ENCODE measurements at regions not wholly inside any gene's neighbourhood (a gene's known extent, or its start where the extent isn't known, plus 50 kb on each side); places are given as distances from the start of the nearest gene placed in this dataset.
"Not testable (repeated sequence)": the region's sequence is repeated elsewhere in the genome, so short reads cannot be mapped to it uniquely, and the experiment has no call there.

GRCh38 chr7:27442455-27442854 is 199.9 kb downstream of the EVX1 start:
- Histone ChIP-seq H3K36me3 (ENCODE audit: control insufficient read depth in 5 of 5, insufficient read depth in 5 of 5, low read length in 5 of 5) (no peaks in the 10 kb centered on the region), H3K4me1 (ENCODE audit: control insufficient read depth in 5 of 5, insufficient read depth in 5 of 5, low read length in 5 of 5) (no peaks in the 10 kb centered on the region), H3K27me3 (ENCODE audit: control insufficient read depth in 5 of 5, insufficient read depth in 4 of 5, low read length in 5 of 5) (no peaks in the 10 kb centered on the region), H3K9me3 (ENCODE audit: control insufficient read depth in 5 of 5, low read length in 5 of 5) (no peaks in the 10 kb centered on the region), H3K27ac (ENCODE audit: low read depth, low read length) (no peak overlapping the region), H3K4me3 (ENCODE audit: low read depth in 1 of 5, low read length in 5 of 5) (no peak overlapping the region), H3K9ac (ENCODE audit: low read length in 5 of 5) (no peak overlapping the region)

DNA sequence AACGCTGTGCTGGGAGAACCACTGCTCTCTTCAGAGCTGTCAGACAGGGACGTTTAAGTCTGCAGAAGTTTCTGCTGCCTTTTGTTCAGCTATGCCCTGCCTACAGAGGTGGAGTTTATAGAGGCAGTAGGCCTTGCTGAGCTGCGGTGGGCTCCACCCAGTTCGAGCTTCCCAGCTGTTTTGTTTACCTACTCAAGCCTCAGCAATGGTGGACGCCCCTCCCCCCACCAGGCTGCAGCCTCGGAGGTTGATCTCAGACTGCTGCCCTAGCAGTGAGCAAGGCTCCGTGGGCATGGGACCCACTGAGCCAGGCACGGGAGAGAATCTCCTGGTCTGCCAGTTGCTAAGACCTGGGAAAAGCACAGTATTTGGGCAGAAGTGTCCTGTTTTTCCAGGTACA is 206.4 kb downstream of the EVX1 start:
- H3K36me3 ChIP-seq (ENCODE audit: control insufficient read depth in 5 of 5, insufficient read depth in 5 of 5, low read length in 5 of 5); H3K9me3 ChIP-seq (ENCODE audit: control insufficient read depth in 5 of 5, low read length in 5 of 5); H3K4me3 ChIP-seq (ENCODE audit: low read depth in 1 of 5, low read length in 5 of 5); H3K4me1 ChIP-seq (ENCODE audit: control insufficient read depth in 5 of 5, insufficient read depth in 5 of 5, low read length in 5 of 5); H3K27ac ChIP-seq (ENCODE audit: low read depth, low read length); H3K27me3 ChIP-seq (ENCODE audit: control insufficient read depth in 5 of 5, insufficient read depth in 4 of 5, low read length in 5 of 5); H3K9ac ChIP-seq (ENCODE audit: low read length in 5 of 5): not testable (repeated sequence)

- H3K4me1 ChIP-seq (ENCODE audit: control insufficient read depth in 5 of 5, insufficient read depth in 5 of 5, low read length in 5 of 5) = peaks cover 0 to 10% (median 6%) of the 10 kb centered on the region in 5 donors
- H3K36me3 ChIP-seq (ENCODE audit: control insufficient read depth in 5 of 5, insufficient read depth in 5 of 5, low read length in 5 of 5) = no peaks in the 10 kb centered on the region
- no peaks in the 10 kb centered on the region for H3K9me3 ChIP-seq (ENCODE audit: control insufficient read depth in 5 of 5, low read length in 5 of 5)
- no peaks in the 10 kb centered on the region for H3K27me3 ChIP-seq (ENCODE audit: control insufficient read depth in 5 of 5, insufficient read depth in 4 of 5, low read length in 5 of 5)
- no peak overlapping the region for H3K4me3 ChIP-seq (ENCODE audit: low read depth in 1 of 5, low read length in 5 of 5)
- no peak overlapping the region for H3K9ac ChIP-seq (ENCODE audit: low read length in 5 of 5)
- no peak overlapping the region for H3K27ac ChIP-seq (ENCODE audit: low read depth, low read length)
These were observed 208.8 kb downstream of the HIBADH start for GRCh38 chr7:27453702-27454405.

DNA sequence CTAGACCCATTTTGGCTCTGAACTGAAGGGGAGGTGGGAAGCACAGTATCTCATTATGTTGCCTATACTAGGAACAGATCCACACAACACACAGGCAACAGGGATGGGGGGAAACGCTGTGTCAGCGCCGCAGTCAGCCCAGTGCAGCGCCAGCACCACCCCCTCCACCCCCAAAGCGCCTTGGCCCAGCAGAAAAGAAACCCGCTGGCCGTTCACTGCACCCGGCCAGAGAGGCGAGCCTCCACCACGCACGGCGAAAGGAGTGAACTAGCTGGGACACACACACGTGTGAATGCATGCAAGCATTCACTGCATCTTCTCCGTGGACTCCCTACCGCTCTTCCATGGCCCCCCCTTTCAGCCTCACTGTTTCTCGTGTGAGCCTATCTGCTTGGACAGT is 205.6 kb downstream of the HIBADH start:
- peaks cover 2 to 21% (median 17%) of the 10 kb centered on the region in 5 donors for H3K4me1 ChIP-seq (ENCODE audit: control insufficient read depth in 5 of 5, insufficient read depth in 5 of 5, low read length in 5 of 5)
- not testable (repeated sequence) for H3K27ac ChIP-seq (ENCODE audit: low read depth, low read length); H3K36me3 ChIP-seq (ENCODE audit: control insufficient read depth in 5 of 5, insufficient read depth in 5 of 5, low read length in 5 of 5)

DNA sequence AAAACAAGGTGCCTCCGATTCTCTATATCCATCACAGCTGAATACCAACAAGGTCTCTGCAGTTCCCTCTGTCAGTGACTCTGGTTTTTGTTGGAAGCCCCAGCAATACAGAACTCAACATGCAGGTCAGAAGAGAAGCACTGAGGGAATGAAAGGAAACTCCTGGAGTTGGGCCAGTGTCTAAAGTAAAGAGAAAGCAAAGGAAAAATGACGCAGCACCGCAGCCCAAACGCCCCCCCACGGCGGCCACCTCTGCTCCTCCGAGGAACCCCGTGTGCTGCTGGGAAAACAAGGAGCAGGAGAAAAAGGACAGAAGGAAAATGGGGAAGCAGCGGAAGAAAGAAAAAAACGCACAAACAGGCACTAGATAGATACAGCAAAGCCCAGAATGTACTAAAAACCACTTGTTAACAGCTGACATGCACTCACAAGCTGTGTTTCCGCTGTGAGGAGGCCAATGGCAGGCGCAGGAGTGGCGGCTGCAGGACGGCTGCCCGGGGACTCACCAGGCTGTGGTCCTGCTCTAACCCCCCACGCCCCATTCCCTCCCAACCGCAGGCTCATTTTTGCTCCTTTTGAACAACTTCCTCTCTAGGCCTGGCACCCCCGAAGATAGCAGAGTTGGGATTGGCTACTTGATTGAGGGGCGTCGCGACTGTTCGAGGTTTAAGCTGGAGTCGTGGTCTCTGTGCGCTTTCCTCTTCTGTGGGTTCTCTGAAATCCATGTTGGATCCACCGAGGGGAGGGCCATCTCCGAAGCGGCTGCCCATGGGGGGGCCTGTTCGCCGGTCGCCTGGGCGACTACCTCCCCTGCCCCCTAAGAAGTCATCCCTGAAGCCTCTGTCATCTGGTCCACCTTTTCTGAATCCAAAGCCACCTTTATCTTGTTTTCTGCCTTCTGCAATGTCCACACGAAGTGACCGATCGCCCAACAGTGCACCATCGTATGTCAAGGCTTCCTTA is 204.8 kb downstream of the HIBADH start:
- H3K27ac ChIP-seq (ENCODE audit: low read depth, low read length); H3K36me3 ChIP-seq (ENCODE audit: control insufficient read depth in 5 of 5, insufficient read depth in 5 of 5, low read length in 5 of 5); H3K4me3 ChIP-seq (ENCODE audit: low read depth in 1 of 5, low read length in 5 of 5); H3K9me3 ChIP-seq (ENCODE audit: control insufficient read depth in 5 of 5, low read length in 5 of 5); H3K9ac ChIP-seq (ENCODE audit: low read length in 5 of 5); H3K27me3 ChIP-seq (ENCODE audit: control insufficient read depth in 5 of 5, insufficient read depth in 4 of 5, low read length in 5 of 5): not testable (repeated sequence)
- peaks cover 2 to 21% (median 17%) of the 10 kb centered on the region in 5 donors for H3K4me1 ChIP-seq (ENCODE audit: control insufficient read depth in 5 of 5, insufficient read depth in 5 of 5, low read length in 5 of 5)

More for the DNA sequence above, 205.6 kb downstream of the HIBADH start:
- not testable (repeated sequence) for H3K4me3 ChIP-seq (ENCODE audit: low read depth in 1 of 5, low read length in 5 of 5); H3K9me3 ChIP-seq (ENCODE audit: control insufficient read depth in 5 of 5, low read length in 5 of 5); H3K9ac ChIP-seq (ENCODE audit: low read length in 5 of 5); H3K27me3 ChIP-seq (ENCODE audit: control insufficient read depth in 5 of 5, insufficient read depth in 4 of 5, low read length in 5 of 5)

GRCh38 chr7:27459021-27459730 is 203.5 kb downstream of the HIBADH start:
- no peak overlapping the region for H3K9ac ChIP-seq (ENCODE audit: low read length in 5 of 5)
- H3K9me3 ChIP-seq (ENCODE audit: control insufficient read depth in 5 of 5, low read length in 5 of 5) = no peaks in the 10 kb centered on the region
- H3K4me1 ChIP-seq (ENCODE audit: control insufficient read depth in 5 of 5, insufficient read depth in 5 of 5, low read length in 5 of 5) = peaks cover 2 to 21% (median 18%) of the 10 kb centered on the region in 5 donors
- H3K4me3 ChIP-seq (ENCODE audit: low read depth in 1 of 5, low read length in 5 of 5) = peak overlapping the region in 1 of 5 donors; percentile 10
- H3K27ac ChIP-seq (ENCODE audit: low read depth, low read length) = no peak overlapping the region
- no peaks in the 10 kb centered on the region for H3K36me3 ChIP-seq (ENCODE audit: control insufficient read depth in 5 of 5, insufficient read depth in 5 of 5, low read length in 5 of 5)
- peaks cover 0 to 3% (median 0%) of the 10 kb centered on the region in 5 donors for H3K27me3 ChIP-seq (ENCODE audit: control insufficient read depth in 5 of 5, insufficient read depth in 4 of 5, low read length in 5 of 5)

- Histone ChIP-seq H3K4me1 (ENCODE audit: control insufficient read depth in 5 of 5, insufficient read depth in 5 of 5, low read length in 5 of 5) (peaks cover 2 to 20% (median 16%) of the 10 kb centered on the region in 5 donors), H3K27ac (ENCODE audit: low read depth, low read length) (no peak overlapping the region), H3K9ac (ENCODE audit: low read length in 5 of 5) (no peak overlapping the region), H3K4me3 (ENCODE audit: low read depth in 1 of 5, low read length in 5 of 5) (peak overlapping the region in 1 of 5 donors; percentile 10), H3K27me3 (ENCODE audit: control insufficient read depth in 5 of 5, insufficient read depth in 4 of 5, low read length in 5 of 5) (peaks cover 0 to 5% (median 0%) of the 10 kb centered on the region in 5 donors), H3K9me3 (ENCODE audit: control insufficient read depth in 5 of 5, low read length in 5 of 5) (no peaks in the 10 kb centered on the region), H3K36me3 (ENCODE audit: control insufficient read depth in 5 of 5, insufficient read depth in 5 of 5, low read length in 5 of 5) (no peaks in the 10 kb centered on the region)
These were observed 203.0 kb downstream of the HIBADH start for GRCh38 chr7:27459731-27460053.

DNA sequence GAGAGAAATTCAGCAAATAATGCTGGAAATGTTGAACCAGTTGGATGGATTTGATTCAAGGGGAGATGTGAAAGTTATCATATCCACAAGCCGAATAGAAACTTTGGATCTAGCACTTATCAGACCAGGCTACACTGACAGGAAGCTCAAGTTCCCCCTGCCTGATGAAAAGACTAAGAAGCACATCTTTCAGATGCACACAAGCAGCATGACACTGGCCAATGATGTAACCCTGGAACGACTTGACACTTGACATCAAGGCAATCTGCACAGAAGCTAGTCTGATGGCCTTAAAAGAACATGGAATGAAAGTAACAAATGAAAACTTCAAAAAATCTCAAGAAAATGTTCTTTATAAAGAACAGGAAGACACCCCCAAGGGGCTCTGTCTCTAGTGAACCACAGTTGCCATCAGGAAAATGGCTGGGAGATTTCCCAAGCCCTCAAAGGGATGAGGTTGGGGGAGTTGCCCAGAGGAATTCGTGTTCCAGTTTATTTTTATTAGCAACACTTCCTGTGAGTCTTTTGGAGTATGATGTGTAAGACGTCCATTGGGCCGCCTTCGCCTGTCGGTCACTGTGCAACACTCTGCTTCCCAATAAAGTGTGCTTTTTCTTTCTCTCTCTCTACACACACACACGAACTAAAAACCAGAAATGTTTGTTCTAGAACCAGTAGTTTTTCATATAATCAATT is 200.0 kb downstream of the HIBADH start:
- Histone ChIP-seq H3K9ac (ENCODE audit: low read length in 5 of 5) (no peak overlapping the region), H3K27ac (ENCODE audit: low read depth, low read length) (no peak overlapping the region), H3K9me3 (ENCODE audit: control insufficient read depth in 5 of 5, low read length in 5 of 5) (no peaks in the 10 kb centered on the region), H3K36me3 (ENCODE audit: control insufficient read depth in 5 of 5, insufficient read depth in 5 of 5, low read length in 5 of 5) (no peaks in the 10 kb centered on the region), H3K27me3 (ENCODE audit: control insufficient read depth in 5 of 5, insufficient read depth in 4 of 5, low read length in 5 of 5) (peaks cover 0 to 9% (median 0%) of the 10 kb centered on the region in 5 donors), H3K4me3 (ENCODE audit: low read depth in 1 of 5, low read length in 5 of 5) (no peak overlapping the region), H3K4me1 (ENCODE audit: control insufficient read depth in 5 of 5, insufficient read depth in 5 of 5, low read length in 5 of 5) (peaks cover 2 to 20% (median 16%) of the 10 kb centered on the region in 5 donors)

- Histone ChIP-seq H3K27me3 (ENCODE audit: control insufficient read depth in 5 of 5, insufficient read depth in 4 of 5, low read length in 5 of 5) (peaks cover 0 to 9% (median 2%) of the 10 kb centered on the region in 5 donors), H3K36me3 (ENCODE audit: control insufficient read depth in 5 of 5, insufficient read depth in 5 of 5, low read length in 5 of 5) (no peaks in the 10 kb centered on the region), H3K27ac (ENCODE audit: low read depth, low read length) (no peak overlapping the region), H3K4me1 (ENCODE audit: control insufficient read depth in 5 of 5, insufficient read depth in 5 of 5, low read length in 5 of 5) (peaks cover 0 to 6% (median 2%) of the 10 kb centered on the region in 5 donors), H3K9ac (ENCODE audit: low read length in 5 of 5) (no peak overlapping the region), H3K4me3 (ENCODE audit: low read depth in 1 of 5, low read length in 5 of 5) (no peak overlapping the region), H3K9me3 (ENCODE audit: control insufficient read depth in 5 of 5, low read length in 5 of 5) (no peaks in the 10 kb centered on the region)
These were observed 197.7 kb downstream of the HIBADH start for GRCh38 chr7:27464970-27465369.
